Ovary (tissue), 3 donors: ENCODE measurements at regions not wholly inside any gene's neighbourhood (a gene's known extent, or its start where the extent isn't known, plus 50 kb on each side); places are given as distances from the start of the nearest gene placed in this dataset.

ENCODE experiments used
- CTCF ChIP-seq, 3 donors: fragments of 450-650 bp in 2 of 3; fragments of 200-600 bp in 1 of 3; IDR thresholded peaks; one replicate each; pipeline versions ENCODE4 v1.5.1 to v1.8.0; 2016 to 2022; ENCODE audit warnings: antibody characterized with exemption in 3 of 3, mild to moderate bottlenecking in 1 of 3
- EP300 ChIP-seq: sonication (generic); formaldehyde crosslinking; IDR thresholded peaks from one replicate; pipeline ENCODE4 v1.6.1; 2017; ENCODE audit warnings: antibody characterized with exemption
- POLR2A ChIP-seq: fragments of 450-650 bp; IDR thresholded peaks from one replicate; pipeline ENCODE4 v1.6.1; 2017; ENCODE audit warnings: antibody characterized with exemption, mild to moderate bottlenecking, moderate library complexity
- donor health status: DM: no; HTN: no; CAD: no.

- TF ChIP-seq CTCF (IDR thresholded peaks at IDR 0.05) (no peak), POLR2A (no peak), EP300 (no peak)
Observed at GRCh38 chr18:22728481-22729105, 204.5 kb upstream of the RBBP8 start.
